ENCODE measurements at regions not wholly inside any gene's neighbourhood (a gene's known extent, or its start where the extent isn't known, plus 50 kb on each side); places are given as distances from the start of the nearest gene placed in this dataset.

GRCh38 chr2:58757971-58758370 is 516.8 kb upstream of the FANCL start:
- TF ChIP-seq, protein P1, sequence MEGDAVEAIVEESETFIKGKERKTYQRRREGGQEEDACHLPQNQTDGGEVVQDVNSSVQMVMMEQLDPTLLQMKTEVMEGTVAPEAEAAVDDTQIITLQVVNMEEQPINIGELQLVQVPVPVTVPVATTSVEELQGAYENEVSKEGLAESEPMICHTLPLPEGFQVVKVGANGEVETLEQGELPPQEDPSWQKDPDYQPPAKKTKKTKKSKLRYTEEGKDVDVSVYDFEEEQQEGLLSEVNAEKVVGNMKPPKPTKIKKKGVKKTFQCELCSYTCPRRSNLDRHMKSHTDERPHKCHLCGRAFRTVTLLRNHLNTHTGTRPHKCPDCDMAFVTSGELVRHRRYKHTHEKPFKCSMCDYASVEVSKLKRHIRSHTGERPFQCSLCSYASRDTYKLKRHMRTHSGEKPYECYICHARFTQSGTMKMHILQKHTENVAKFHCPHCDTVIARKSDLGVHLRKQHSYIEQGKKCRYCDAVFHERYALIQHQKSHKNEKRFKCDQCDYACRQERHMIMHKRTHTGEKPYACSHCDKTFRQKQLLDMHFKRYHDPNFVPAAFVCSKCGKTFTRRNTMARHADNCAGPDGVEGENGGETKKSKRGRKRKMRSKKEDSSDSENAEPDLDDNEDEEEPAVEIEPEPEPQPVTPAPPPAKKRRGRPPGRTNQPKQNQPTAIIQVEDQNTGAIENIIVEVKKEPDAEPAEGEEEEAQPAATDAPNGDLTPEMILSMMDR (IDR thresholded peaks at IDR 0.05; ENCODE audit: poor library complexity, severe bottlenecking), result no peak
- no peak for TF ChIP-seq EZH2 (IDR thresholded peaks at IDR 0.05; ENCODE audit: borderline replicate concordance, insufficient read depth, low read length, poor library complexity, severe bottlenecking)
- TF ChIP-seq EP300 (conservative IDR thresholded peaks at IDR 0.05; ENCODE audit: poor library complexity, severe bottlenecking), result no peak
- TF ChIP-seq POLR2AphosphoS5 (IDR thresholded peaks at IDR 0.05), result no peak
- no peak for TF ChIP-seq RAD21 (conservative IDR thresholded peaks at IDR 0.05)
- TF ChIP-seq, protein P2, sequence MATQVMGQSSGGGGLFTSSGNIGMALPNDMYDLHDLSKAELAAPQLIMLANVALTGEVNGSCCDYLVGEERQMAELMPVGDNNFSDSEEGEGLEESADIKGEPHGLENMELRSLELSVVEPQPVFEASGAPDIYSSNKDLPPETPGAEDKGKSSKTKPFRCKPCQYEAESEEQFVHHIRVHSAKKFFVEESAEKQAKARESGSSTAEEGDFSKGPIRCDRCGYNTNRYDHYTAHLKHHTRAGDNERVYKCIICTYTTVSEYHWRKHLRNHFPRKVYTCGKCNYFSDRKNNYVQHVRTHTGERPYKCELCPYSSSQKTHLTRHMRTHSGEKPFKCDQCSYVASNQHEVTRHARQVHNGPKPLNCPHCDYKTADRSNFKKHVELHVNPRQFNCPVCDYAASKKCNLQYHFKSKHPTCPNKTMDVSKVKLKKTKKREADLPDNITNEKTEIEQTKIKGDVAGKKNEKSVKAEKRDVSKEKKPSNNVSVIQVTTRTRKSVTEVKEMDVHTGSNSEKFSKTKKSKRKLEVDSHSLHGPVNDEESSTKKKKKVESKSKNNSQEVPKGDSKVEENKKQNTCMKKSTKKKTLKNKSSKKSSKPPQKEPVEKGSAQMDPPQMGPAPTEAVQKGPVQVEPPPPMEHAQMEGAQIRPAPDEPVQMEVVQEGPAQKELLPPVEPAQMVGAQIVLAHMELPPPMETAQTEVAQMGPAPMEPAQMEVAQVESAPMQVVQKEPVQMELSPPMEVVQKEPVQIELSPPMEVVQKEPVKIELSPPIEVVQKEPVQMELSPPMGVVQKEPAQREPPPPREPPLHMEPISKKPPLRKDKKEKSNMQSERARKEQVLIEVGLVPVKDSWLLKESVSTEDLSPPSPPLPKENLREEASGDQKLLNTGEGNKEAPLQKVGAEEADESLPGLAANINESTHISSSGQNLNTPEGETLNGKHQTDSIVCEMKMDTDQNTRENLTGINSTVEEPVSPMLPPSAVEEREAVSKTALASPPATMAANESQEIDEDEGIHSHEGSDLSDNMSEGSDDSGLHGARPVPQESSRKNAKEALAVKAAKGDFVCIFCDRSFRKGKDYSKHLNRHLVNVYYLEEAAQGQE (IDR thresholded peaks at IDR 0.05; ENCODE audit: borderline replicate concordance), result no peak
- no peak for TF ChIP-seq SMC3 (conservative IDR thresholded peaks at IDR 0.05; ENCODE audit: poor library complexity)
